Eye (tissue), 1 donor: ENCODE measurements at regions not wholly inside any gene's neighbourhood (a gene's known extent, or its start where the extent isn't known, plus 50 kb on each side); places are given as distances from the start of the nearest gene placed in this dataset.
A peak's percentile ranks its signal among the peaks of the same experiment; 100 is the strongest.
"Not testable (repeated sequence)": the region's sequence is repeated elsewhere in the genome, so short reads cannot be mapped to it uniquely, and the experiment has no call there.

Experiments
- DNase-seq: peaks from one replicate; pipeline ENCODE4 v3.0.0-alpha.2; 2015

DNA sequence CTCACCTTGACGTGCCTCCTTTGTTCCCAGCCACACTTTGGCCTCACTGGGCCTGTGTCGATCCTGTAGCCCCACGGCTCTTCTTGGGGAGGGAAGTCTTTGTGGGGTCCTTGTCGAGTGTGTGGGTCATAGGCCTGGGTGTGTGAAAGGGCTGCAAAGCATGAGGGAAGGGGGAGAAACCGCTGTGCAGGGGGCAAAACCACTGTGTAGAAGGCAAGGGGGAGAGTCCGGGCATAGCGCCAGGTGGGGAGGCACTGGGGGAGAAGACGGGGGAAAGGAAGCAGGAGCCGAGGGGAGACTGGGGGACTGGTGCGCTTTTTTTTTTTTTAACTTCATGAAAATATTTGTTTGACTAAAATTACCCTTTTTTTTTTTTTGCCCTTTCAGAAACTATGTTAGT, 65.1 kb upstream of the RASD2 start:
- DNase-seq, result no peak

DNA sequence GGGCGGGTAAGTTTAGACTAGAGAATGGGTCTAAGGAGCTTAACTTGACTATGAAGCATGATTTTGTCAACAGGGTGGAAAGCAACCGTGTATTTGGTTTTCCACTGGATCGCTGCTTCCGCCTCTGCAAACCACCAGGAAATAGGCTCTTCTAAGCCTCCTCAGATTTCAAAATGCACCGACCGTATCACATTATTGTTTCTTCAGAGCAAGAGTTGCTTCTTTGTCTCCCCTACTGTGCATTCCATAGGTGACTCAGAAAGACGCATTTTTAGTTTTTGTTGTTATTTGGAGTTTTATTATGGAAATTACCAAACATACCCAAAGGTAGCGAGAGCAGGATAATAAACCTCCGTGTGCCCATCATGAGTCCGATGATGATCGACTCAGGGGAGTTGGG, 64.3 kb upstream of the RASD2 start:
- no peak for DNase-seq

DNA sequence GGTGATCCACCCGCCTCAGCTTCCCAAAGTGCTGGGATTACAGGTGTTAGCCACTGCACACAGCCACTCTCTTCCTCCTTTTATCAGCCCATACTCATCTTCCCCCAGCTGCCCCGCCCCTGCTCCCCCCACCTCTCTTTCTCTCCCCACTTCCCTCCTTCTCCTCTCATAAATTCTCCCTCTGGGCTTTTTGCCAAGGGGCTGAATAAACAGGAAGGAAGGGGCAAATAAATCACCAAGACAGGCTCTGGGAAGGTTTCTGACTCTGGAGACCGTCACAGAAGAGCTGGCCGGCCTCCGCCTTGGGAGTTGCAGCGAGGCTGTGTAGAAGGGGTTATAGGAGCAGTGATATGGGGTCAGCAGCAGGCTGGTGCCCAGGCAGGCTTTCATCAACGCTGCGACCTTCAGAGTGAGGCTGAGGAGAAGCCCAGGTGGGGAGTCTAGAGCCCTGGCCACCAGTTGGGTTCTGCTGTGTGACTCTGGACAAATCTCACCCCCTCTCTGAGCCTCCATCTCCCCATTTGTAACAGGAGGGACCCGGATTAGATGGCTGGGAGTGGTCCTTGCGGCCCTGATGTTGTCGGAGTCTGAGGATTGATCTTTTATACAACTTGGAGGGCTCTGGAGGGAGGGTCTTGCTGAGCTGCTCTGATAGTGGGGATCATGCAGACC, 62.6 kb upstream of the RASD2 start:
- no peak for DNase-seq

DNA sequence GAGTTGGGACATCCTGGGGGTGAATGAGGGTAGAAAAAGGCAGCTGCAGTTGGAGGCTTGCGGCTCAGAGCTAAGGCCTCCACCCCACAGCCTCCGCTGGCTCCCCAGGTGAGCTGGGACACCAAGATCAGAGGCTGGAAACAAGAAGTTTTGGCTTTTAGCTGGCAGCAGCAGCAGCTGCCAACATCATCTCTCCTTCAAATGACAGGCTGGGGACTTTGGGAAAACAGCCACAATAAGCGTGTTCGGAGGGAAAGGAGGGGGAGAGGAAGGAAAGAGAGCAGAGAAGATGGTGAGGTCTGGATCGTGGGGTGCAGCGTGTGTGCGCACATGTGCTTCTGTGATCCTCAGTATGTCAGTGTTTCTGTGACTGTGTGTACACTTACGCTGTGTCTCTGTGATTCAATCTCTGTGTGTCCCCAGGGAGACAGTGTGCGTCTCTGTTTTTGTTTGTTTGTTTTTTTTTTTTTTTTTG, 62.0 kb upstream of the RASD2 start:
- no peak for DNase-seq

DNA sequence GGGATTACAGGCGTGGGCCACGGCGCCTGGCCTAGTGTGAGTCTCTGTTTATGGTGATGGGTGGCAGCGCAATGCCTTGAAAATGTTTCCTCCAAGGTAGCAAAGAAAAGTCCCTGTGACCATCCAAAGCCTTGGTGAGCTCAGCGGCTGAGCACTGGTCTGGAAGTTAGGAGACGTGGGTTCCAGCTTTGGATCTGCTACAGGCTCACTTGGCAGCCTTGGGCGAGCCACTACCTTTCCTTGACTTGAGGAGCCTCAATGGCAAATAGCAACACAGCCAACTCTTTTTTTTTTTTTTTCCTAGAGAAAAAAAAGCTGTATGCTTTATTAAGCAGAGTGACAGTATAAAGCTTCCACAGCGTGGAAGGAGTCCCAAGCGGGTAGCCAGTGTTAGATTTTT, 61.3 kb upstream of the RASD2 start:
- DNase-seq, result no peak

DNA sequence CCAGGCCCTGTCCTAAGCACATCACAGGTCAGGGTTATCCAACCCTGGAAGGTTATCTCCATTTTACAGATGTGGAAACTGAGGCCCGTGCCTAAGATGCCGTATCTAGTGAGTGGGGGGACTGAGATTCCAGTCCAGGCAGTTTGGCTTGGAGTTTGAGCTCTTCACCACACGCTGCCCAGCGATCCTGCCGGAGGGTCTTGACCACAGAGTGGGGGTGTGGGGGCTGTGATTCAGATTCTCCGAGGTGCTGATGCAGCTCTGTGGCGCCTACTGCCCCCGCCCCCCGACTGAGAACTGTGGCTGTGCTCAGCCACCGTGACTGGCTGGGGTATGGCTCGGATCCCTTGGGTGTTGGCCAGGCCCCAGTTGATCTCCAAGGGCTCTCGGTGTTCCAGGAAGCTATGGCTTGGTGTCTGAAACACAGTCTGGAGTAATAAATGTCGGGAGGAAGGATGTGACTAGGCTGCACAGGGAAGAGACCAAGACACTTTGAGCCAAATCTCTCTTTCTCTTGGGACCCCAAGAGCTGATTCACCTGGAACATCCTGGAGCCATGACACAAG, 60.6 kb upstream of the RASD2 start:
- DNase-seq, result no peak

DNA sequence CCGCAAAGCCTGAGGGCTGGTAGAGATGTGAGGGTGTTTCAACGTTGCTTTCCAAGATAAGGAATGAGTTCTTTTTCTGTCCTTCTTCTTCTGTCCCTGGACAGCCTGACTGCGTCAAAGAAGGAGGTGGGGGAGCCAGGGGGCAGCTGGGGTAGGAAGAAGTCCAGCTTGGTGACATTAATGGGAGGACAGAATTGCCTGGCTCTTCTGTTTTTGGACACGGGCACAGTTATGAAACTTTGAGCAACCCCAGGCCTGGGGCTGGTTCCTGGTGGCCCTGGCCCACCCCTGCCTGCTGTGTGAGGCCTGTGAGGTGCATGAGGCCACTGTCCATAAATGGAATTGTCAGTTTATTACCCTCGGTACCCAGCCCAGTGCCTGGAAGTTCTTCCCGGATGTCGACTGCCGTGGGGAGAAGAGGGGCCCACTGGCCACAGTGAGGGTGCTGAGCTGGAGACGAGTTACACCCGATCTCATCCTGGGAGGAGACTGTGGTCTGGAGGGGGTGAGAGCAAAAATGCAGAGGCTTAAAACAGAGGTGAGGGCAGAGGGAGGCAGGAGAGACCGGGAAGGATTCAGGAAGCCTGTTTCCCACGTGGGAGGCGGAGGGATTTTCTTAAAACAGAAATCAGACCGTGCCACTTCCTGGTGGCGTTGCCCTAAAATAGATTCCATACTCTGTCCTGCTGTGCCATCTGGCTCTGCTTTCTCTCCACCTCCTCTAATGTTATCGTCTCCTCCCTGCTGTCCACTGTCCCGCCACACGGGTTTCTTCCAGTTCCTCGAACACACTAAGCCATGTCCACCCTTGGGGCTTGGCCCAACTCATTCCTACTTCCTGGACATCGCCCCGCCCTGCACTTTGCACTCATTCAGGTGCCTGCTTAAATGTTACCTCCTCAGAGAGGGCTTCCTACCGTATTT, 59.7 kb upstream of the RASD2 start:
- DNase-seq, result no peak

DNA sequence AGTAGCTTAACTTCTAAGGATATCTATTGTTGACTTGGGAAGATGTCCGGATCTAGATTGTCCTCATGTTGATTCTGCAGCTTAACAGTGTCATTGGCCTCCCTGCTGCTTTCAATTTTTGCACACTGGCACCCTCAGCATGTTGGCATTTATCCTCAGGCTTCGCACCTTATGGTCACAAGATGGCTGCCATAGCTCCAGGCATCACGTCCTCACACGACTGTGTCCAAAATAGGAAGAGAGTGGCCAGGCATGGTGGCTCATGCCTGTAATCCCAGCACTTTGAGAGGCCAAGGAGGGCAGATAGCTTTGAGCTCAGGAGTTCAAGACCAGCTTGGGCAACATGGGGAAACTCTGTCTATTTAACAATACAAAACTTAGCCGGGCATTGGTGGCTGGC, 58.3 kb upstream of the RASD2 start:
- DNase-seq, result no peak

DNA sequence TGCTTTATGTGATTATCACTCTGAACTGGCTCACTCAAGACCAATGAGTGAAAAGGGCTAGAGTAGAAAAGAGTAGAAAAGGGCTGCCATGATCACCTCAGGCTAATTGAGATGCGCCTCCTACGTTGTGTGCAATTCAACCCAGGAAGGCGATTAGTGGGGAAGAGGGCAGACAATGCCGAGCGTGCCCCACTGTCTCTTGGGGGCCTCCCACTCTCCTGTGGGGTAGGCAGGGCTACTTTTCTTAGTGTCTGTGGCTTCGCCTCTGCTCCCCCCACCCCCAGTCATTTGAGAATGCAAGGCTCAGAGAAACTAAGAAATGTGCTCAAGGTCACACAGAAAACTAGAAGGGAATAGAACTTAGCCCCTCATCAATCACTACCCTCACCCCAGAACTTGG, 57.7 kb upstream of the RASD2 start:
- no peak for DNase-seq

DNA sequence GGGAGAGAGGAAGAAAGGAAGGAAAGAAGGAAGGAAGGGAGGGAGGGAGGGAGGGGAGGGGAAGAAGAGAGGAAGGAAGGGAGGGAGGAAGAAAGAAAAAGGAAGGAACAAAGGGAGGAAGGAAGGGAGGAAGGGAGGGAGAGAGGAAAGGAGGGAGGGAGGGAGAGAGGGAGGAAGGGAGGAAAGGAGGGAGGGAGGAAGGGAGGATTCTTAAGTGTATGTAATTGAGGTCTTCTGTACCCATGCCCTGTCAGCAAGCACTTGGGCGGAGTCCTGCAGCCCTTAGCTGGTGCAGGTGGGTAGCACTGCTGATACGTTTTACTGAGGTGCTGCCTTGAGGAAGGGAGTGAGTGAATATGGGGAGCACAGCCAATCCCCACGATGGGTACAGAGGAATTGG, 56.9 kb upstream of the RASD2 start:
- DNase-seq, result no peak

DNA sequence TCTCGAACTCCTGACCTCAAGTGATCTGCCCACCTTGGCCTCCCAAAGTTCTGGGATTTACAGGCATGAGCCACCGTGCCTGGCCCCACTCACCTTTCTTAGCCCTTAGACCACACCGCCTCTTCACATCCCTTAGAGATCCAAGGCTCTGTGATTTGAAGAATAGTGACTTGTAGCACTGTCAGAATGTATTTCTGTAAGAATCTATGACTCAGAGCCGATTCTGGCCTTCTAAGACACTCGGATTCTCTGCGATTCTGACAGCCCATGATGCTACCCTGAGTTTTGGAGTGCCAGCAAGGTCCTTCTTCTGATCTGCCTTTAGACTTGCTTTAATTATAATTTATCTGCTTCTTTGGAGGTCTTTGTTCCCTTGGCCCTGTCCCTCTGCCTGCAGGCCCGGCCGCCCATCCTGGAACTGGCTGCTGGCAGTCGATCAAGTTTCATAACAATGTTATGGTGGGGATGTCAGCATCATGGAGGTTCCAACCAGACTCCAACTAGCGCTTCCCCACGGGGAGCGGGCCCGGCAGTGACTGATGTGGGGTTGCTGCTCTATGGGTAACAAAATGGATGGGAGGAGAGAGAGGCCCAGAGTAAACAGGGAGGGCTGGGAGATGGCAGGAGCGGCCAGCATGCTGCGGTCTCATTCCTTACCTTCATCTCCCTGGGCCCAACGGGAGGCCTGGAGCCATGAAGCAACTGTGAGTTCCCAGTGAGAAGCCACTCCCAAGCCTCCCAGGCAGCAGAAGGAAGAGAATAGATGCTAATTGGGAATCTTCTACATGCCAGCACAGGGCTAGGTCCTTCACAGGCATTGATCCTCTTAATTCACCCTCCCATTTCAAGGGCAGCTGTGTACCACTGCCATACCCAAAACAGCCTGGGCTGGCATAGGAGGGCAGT, 55.7 kb upstream of the RASD2 start:
- no peak for DNase-seq

DNA sequence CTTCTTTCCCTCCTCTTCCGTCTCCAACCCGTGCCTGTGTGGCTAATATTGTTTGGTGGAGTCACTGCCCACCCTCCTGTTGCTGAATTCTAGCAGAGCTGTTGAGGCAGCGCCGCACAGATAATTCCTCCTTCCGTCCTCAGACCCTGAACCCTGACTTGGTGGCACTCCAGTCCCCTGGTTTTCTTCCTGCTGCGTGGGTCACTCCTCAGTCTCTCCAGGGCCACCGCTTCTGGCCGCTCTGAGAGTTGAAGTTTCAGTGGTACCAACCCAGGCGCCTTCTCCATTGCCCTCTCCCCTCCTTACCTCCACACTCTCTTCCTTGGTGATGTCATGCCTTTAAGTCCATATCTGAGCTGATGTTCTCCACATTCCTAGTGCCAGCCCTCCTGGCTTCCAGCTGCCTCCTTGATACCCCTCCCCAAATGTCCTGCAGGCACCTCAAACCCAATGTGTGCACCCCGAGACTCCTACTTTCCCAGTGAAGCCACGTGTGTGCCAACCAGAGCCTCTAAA, 54.5 kb upstream of the RASD2 start:
- no peak for DNase-seq

DNA sequence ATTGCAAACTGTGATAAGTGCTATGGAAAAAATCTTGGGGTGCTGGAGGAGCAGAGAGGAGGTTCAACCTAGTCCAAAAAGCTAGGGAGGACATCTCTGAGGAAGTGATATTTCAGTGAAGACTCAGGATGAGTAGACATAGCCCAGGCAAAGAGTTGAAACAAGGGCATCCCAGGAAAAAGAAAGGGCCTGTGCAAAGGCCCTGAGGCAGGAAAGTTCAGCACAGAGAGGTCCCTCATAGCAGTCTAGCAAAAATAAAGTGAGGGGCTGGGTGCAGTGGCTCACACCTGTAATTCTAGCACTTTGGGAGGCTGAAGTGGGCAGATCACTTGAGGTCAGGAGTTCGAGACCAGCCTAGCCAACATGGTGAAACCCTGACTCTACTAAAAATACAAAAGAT, 53.0 kb upstream of the RASD2 start:
- not testable (repeated sequence) for DNase-seq

DNA sequence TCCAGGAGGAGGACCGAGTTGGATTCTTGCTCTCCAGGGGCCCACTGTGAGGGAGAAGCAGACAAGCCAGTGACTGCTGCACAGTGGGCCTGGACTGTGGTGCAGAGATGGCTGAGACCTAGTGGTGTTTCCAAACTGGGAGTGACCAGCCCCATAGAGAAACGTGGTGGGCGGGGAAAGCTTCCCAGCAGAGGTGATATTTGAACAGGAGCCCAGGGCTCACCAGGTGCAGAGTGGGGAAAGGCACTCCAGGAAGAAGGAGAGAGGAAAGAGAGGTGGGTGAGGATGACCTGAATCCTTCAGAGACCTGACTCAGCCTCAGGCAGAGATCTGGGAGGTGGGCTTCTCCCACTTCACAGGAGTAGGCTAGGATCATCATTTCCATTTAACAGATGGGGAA, 52.1 kb upstream of the RASD2 start:
- DNase-seq, result no peak

DNA sequence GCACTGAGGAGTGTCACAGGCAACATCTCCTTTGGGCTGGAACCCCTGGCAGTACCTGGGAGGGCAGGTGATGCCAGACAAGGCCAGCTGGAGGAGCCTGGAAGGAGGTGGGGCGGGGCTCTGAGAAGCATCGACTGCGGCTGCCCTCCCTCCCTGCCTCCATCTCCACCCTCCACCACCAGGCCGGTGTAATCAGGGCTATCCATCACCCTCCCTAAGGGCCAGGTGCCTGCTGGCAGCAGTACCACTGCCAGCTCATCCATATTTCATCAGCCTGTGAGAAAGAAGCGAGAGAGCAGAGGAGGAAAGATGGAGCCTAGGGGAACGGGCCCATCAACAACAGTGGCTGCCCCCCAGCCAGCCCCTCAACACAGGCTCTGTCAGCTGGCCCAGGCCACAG, 51.4 kb upstream of the RASD2 start:
- DNase-seq, result peak; percentile 65
